ENCODE measurements at regions not wholly inside any gene's neighbourhood (a gene's known extent, or its start where the extent isn't known, plus 50 kb on each side); places are given as distances from the start of the nearest gene placed in this dataset.

- H3K9me3 ChIP-seq (ENCODE audit: control insufficient read depth, insufficient read depth, low read length): no peaks in the 10 kb centered on the region
- H3K4me1 ChIP-seq (ENCODE audit: control insufficient read depth, insufficient read depth, low read length): peaks cover 4% of the 10 kb centered on the region
- no peaks in the 10 kb centered on the region for H3K27me3 ChIP-seq (ENCODE audit: control insufficient read depth, insufficient read depth, low read length)
- no peaks in the 10 kb centered on the region for H3K36me3 ChIP-seq (ENCODE audit: control insufficient read depth, insufficient read depth, low read length)
- H3K9ac ChIP-seq (ENCODE audit: low read depth, low read length): no peak overlapping the region
- H3K4me3 ChIP-seq (ENCODE audit: low read depth, low read length): no peak overlapping the region
Observed at GRCh38 chr6:90654166-90654565, 67.3 kb upstream of the MAP3K7 start.

GRCh38 chr6:90653750-90654149 is 66.9 kb upstream of the MAP3K7 start:
- Histone ChIP-seq H3K9ac (ENCODE audit: low read depth, low read length) (no peak overlapping the region), H3K4me3 (ENCODE audit: low read depth, low read length) (no peak overlapping the region)

GRCh38 chr6:90650041-90650940 is 63.4 kb upstream of the MAP3K7 start:
- Histone ChIP-seq H3K9ac (ENCODE audit: low read depth, low read length) (no peak overlapping the region), H3K27me3 (ENCODE audit: control insufficient read depth, insufficient read depth, low read length) (no peaks in the 10 kb centered on the region), H3K9me3 (ENCODE audit: control insufficient read depth, insufficient read depth, low read length) (no peaks in the 10 kb centered on the region), H3K4me3 (ENCODE audit: low read depth, low read length) (no peak overlapping the region), H3K4me1 (ENCODE audit: control insufficient read depth, insufficient read depth, low read length) (peaks cover 4% of the 10 kb centered on the region), H3K36me3 (ENCODE audit: control insufficient read depth, insufficient read depth, low read length) (no peaks in the 10 kb centered on the region)

More at GRCh38 chr6:90653750-90654149, 66.9 kb upstream of the MAP3K7 start:
- H3K9me3 ChIP-seq (ENCODE audit: control insufficient read depth, insufficient read depth, low read length): no peaks in the 10 kb centered on the region
- H3K4me1 ChIP-seq (ENCODE audit: control insufficient read depth, insufficient read depth, low read length): peaks cover 4% of the 10 kb centered on the region
- H3K27me3 ChIP-seq (ENCODE audit: control insufficient read depth, insufficient read depth, low read length): no peaks in the 10 kb centered on the region
- no peaks in the 10 kb centered on the region for H3K36me3 ChIP-seq (ENCODE audit: control insufficient read depth, insufficient read depth, low read length)

- no peaks in the 10 kb centered on the region for H3K27me3 ChIP-seq (ENCODE audit: control insufficient read depth, insufficient read depth, low read length)
Observed at GRCh38 chr6:90648873-90649272, 62.0 kb upstream of the MAP3K7 start.

GRCh38 chr6:90646940-90647339 is 60.1 kb upstream of the MAP3K7 start:
- Histone ChIP-seq H3K4me1 (ENCODE audit: control insufficient read depth, insufficient read depth, low read length) (peaks cover 4% of the 10 kb centered on the region), H3K27me3 (ENCODE audit: control insufficient read depth, insufficient read depth, low read length) (no peaks in the 10 kb centered on the region), H3K9ac (ENCODE audit: low read depth, low read length) (no peak overlapping the region), H3K4me3 (ENCODE audit: low read depth, low read length) (no peak overlapping the region), H3K9me3 (ENCODE audit: control insufficient read depth, insufficient read depth, low read length) (no peaks in the 10 kb centered on the region), H3K36me3 (ENCODE audit: control insufficient read depth, insufficient read depth, low read length) (no peaks in the 10 kb centered on the region)

More at GRCh38 chr6:90648873-90649272, 62.0 kb upstream of the MAP3K7 start:
- Histone ChIP-seq H3K9ac (ENCODE audit: low read depth, low read length) (no peak overlapping the region), H3K4me1 (ENCODE audit: control insufficient read depth, insufficient read depth, low read length) (peaks cover 4% of the 10 kb centered on the region), H3K9me3 (ENCODE audit: control insufficient read depth, insufficient read depth, low read length) (no peaks in the 10 kb centered on the region), H3K4me3 (ENCODE audit: low read depth, low read length) (no peak overlapping the region), H3K36me3 (ENCODE audit: control insufficient read depth, insufficient read depth, low read length) (no peaks in the 10 kb centered on the region)

- no peaks in the 10 kb centered on the region for H3K9me3 ChIP-seq (ENCODE audit: control insufficient read depth, insufficient read depth, low read length)
- no peaks in the 10 kb centered on the region for H3K36me3 ChIP-seq (ENCODE audit: control insufficient read depth, insufficient read depth, low read length)
- no peak overlapping the region for H3K9ac ChIP-seq (ENCODE audit: low read depth, low read length)
- no peaks in the 10 kb centered on the region for H3K4me1 ChIP-seq (ENCODE audit: control insufficient read depth, insufficient read depth, low read length)
- no peak overlapping the region for H3K4me3 ChIP-seq (ENCODE audit: low read depth, low read length)
- no peaks in the 10 kb centered on the region for H3K27me3 ChIP-seq (ENCODE audit: control insufficient read depth, insufficient read depth, low read length)
Observed at GRCh38 chr6:90645634-90646033, 58.8 kb upstream of the MAP3K7 start.

GRCh38 chr6:90644492-90644891 is 57.6 kb upstream of the MAP3K7 start:
- H3K4me3 ChIP-seq (ENCODE audit: low read depth, low read length): no peak overlapping the region
- no peaks in the 10 kb centered on the region for H3K9me3 ChIP-seq (ENCODE audit: control insufficient read depth, insufficient read depth, low read length)
- H3K9ac ChIP-seq (ENCODE audit: low read depth, low read length): no peak overlapping the region
- H3K36me3 ChIP-seq (ENCODE audit: control insufficient read depth, insufficient read depth, low read length): no peaks in the 10 kb centered on the region
- H3K4me1 ChIP-seq (ENCODE audit: control insufficient read depth, insufficient read depth, low read length): no peaks in the 10 kb centered on the region
- no peaks in the 10 kb centered on the region for H3K27me3 ChIP-seq (ENCODE audit: control insufficient read depth, insufficient read depth, low read length)

- no peaks in the 10 kb centered on the region for H3K36me3 ChIP-seq (ENCODE audit: control insufficient read depth, insufficient read depth, low read length)
- no peaks in the 10 kb centered on the region for H3K27me3 ChIP-seq (ENCODE audit: control insufficient read depth, insufficient read depth, low read length)
- no peaks in the 10 kb centered on the region for H3K9me3 ChIP-seq (ENCODE audit: control insufficient read depth, insufficient read depth, low read length)
- H3K4me1 ChIP-seq (ENCODE audit: control insufficient read depth, insufficient read depth, low read length): no peaks in the 10 kb centered on the region
- no peak overlapping the region for H3K4me3 ChIP-seq (ENCODE audit: low read depth, low read length)
- H3K9ac ChIP-seq (ENCODE audit: low read depth, low read length): no peak overlapping the region
Observed at GRCh38 chr6:90643381-90643780, 56.5 kb upstream of the MAP3K7 start.

GRCh38 chr6:90637320-90637719 is 50.4 kb upstream of the MAP3K7 start:
- Histone ChIP-seq H3K9ac (ENCODE audit: low read depth, low read length) (no peak overlapping the region), H3K4me3 (ENCODE audit: low read depth, low read length) (no peak overlapping the region), H3K36me3 (ENCODE audit: control insufficient read depth, insufficient read depth, low read length) (no peaks in the 10 kb centered on the region), H3K4me1 (ENCODE audit: control insufficient read depth, insufficient read depth, low read length) (no peaks in the 10 kb centered on the region), H3K9me3 (ENCODE audit: control insufficient read depth, insufficient read depth, low read length) (no peaks in the 10 kb centered on the region), H3K27me3 (ENCODE audit: control insufficient read depth, insufficient read depth, low read length) (no peaks in the 10 kb centered on the region)
